ENCODE measurements at regions not wholly inside any gene's neighbourhood (a gene's known extent, or its start where the extent isn't known, plus 50 kb on each side); places are given as distances from the start of the nearest gene placed in this dataset.

- TF ChIP-seq CTCF (IDR thresholded peaks at IDR 0.05) (no peak), POLR2A (IDR thresholded peaks at IDR 0.05) (no peak), POLR2AphosphoS5 (IDR thresholded peaks at IDR 0.05) (no peak)
These were observed 330.3 kb upstream of the ARGLU1 start for GRCh38 chr13:106898231-106898630.

All from breast epithelium (tissue), 3 donors.